Left lobe of liver (tissue), 2 donors: ENCODE measurements at regions not wholly inside any gene's neighbourhood (a gene's known extent, or its start where the extent isn't known, plus 50 kb on each side); places are given as distances from the start of the nearest gene placed in this dataset.
"Not testable (repeated sequence)": the region's sequence is repeated elsewhere in the genome, so short reads cannot be mapped to it uniquely, and the experiment has no call there.

ENCODE experiments used
- ATAC-seq: fragments of 200-7000 bp; cut with Tn5 transposase; one replicate; pipeline ENCODE4 v1.9.1; 2020; ENCODE audit warnings: mild to moderate bottlenecking, moderate library complexity
- DNase-seq: peaks from one replicate; pipeline ENCODE4 v3.0.0-alpha.2; 2020; ENCODE audit warnings: low spot score
- donor health status: DM: no; HTN: no; CAD: no; lungs with moderate emphysema.
- donor health status: DM: no; HTN: yes; CAD: no.

DNA sequence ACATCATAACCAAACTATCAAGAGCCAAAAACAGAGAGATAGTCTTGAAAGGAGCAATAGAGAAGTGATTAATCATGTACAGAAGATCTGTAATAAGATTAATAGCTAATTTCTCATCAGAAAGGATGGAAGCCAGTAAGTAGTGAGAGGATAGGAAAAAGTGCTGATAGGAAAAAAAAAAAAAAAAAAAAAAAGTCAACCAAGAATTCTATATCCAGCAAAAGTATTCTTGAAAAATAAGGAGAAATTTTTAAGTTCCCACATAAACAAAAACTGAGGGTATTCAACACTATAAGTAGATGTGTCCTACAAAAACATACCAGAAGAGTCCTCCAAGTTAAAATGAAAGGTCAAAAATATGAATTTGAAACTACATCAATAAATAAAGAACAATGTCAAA, 218.7 kb upstream of the GPC6 start:
- ATAC-seq (no peak), DNase-seq (no peak)

DNA sequence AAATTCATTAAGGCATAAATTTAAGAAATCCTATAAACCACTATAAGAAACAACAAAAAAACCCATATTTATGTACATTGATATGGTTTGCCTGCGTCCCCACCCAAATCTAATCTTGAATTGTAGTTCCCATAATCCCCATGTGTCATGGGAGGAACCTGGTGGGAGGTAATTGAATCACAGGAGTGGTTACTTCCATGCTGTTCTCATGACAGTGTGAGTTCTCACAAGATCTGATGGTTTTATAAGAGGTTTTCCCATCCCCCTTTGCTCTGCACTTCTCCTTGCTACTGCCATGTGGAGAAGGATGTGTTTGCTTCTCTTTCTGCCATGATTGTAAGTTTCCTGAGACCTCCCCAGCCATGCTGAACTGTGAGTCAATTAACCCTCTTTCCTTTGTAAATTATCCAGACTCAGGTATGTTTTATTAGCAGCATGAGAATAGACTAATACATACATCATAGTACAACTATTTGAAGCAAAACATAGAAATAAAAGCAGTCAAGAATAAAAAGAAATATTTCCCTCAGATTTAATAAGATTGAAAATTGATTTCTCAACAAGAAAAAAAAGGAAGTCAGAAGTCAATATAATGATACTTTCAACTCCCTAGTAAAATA, 209.0 kb upstream of the GPC6 start:
- DNase-seq (no peak), ATAC-seq (no peak)

DNA sequence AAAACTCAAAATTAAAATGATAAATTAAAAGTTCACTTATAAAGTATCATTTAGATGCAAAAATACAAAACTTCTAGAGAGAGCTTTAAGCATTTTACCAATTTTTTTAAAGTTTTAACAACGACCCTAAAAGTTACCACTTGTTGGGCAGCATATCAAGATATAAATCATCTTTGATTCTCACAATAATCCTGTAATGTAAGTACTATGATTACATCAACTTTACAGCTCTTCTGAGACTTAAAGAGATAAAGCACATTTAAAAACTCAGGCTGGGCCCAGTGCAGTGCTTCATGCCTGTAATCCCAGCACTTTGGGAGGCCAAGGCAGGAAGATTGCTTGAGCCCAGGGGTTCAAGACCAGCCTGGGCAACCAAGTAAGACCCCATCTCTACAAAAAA, 202.7 kb upstream of the GPC6 start:
- no peak for DNase-seq
- no peak for ATAC-seq

DNA sequence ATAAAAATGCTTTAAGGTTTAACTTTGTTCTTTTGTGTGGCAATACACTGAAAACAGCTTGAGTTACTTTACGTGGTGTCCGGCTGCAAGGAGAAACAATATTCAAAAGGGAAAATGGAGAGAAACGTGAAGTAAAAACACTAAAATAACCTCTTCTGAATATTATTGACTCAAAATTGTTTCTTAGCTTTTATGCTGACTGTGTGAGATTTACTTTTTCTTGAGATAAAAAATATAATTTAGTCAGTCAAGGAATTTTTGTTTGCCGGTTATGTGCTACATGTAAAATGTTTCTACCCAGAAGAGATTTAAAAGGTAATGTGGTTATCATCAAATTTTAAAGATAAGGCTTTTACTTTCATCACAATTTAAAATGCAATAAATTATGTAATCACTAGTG, 200.6 kb upstream of the GPC6 start:
- DNase-seq = no peak
- no peak for ATAC-seq

DNA sequence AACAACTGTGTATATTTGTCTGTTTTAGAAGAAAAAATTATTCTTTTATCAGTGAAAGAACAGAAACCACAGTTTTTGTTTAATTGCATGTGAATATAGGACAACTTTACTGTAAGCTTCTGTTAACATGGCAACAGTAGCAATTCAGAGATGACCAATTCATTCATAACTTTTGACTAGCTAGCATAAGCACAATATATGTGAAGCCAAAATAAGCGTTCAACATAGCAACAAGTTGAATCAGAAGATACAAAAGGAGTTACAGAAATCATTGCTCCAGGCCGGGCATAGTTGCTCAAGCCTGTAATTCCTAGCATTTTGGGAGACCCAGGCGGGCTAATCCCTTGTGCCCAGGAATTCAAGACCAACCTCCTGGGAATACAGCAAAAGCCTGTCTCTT, 197.1 kb upstream of the GPC6 start:
- DNase-seq = no peak
- ATAC-seq = no peak

DNA sequence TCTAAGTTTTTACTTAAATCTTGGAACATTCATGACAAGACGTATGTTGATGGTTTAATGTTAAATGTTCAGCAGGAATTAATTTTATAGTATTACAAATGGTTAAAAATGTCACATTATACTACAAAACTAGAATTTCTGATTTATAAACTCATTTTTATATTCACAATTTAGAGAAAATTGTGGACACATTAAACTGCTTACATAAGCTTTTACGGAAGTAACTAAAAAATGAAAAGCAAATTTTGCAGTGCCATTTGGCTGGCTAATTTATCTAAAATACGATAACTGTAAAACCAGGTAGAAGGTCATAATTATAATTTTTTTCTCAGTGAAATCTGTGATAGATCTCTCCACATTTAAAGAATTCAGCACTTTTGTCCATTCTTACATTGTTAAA, 190.2 kb upstream of the GPC6 start:
- DNase-seq = no peak
- ATAC-seq = no peak

DNA sequence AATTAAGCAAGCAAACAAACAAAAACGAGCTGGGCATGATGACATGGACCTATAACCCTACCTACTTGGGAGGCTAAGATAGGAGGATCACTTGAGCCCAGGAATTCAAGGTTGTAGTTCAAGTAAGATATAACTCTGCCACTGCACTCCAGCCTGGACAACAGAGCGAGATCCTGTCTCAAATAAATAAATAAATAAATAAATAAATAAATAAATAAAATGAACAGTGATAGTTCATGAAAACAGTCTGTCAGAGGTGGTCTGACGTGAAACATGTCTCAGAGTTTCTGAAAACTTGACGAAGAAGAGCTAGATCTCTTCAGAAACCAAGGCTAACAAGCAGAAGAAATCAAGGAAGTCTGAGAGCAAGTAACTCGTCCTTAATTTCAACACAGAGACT, 188.8 kb upstream of the GPC6 start:
- ATAC-seq = no peak
- no peak for DNase-seq

DNA sequence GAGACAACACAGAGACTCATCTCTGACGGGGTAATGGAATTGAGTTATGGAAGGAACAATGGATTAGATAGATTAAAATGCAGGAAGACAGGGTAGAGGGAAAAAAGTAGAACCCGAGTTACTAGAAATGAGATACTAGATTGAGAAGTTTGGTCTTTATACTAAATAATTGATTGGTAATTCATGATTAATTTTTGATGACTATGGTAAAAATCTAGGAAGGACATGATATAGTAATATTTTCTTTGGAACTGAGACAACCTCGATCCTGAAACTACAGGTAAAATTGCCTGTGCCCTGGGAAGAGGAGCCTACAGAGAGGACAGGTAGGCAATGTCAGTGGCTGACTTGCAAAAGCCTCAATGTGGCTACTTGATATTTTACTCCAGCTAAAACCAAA, 188.4 kb upstream of the GPC6 start:
- no peak for DNase-seq
- ATAC-seq = no peak

DNA sequence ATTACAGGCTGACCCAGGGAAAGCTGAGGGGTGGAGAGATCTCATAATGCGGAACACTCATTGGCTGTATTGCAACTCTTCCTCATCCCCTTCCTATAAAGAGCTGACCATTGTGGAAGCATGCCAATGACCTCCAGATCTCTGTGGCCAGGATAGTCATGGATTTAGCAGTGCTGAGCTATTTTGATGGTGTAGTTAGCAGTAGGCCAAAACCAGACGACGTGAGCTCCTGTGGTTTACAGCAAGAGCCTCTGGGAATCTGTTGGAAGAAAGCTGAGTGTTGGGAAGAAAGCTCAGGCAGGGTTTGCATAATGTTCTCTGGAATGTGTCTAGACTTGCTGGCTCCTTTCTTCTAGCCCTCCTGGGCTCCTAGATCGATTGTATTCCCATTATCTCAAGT, 187.5 kb upstream of the GPC6 start:
- no peak for DNase-seq
- no peak for ATAC-seq

DNA sequence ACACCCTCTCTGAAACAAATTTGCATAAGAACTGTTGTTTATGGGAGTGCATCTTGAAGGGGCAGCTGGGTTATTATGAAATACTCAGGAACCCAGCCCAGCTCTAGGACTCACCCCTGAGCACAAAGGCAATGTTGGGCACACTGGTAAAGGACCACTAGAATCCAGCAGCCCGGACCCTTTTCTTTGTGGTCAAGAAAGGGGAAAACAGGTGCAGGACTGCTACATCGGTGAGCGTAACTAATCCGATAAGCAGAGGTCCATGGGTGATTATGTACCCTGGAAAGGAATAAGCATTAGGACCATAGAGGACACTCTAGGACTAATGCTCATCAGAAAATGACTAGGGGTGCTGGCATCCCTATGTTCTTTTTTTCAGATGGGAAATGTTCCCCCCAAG, 185.0 kb upstream of the GPC6 start:
- not testable (repeated sequence) for ATAC-seq, DNase-seq

DNA sequence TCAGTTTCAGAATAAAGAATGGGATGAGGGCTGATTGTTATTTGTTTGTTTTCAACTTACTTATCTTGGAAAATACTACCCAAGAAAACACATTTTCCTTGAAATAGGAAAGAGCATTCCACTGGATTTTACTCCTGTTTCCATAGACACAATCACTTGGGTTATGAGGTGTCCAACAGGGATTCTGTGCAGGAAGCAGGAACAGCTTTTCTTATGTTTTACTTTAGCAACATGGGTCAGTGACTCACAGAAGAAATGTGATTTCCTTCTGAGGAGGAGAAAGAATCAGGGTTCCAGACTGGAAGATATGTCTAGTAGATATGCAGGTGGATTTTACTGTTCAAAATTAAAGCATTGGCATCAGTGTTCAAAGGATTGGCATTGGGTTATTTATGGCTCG, 180.8 kb upstream of the GPC6 start:
- DNase-seq (no peak), ATAC-seq (no peak)

DNA sequence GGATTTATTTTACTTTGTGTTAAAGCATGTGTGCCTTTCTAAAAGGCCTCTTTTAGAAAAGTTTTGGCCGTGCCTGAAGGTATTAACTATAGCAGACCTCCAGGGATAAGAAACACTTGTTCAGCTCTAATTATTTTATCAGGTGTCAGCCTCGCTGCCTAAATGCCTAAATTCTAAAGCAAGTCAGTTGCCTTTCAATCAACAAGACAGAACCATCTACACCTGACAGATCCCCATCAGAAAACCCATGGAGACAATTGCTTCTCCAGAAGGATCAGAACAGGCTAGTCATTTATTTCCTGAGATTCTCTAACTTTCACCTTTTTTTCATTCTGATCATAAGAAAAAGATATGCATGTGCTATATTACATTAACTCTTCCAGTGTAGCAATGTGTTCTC, 171.4 kb upstream of the GPC6 start:
- DNase-seq (no peak), ATAC-seq (no peak)

DNA sequence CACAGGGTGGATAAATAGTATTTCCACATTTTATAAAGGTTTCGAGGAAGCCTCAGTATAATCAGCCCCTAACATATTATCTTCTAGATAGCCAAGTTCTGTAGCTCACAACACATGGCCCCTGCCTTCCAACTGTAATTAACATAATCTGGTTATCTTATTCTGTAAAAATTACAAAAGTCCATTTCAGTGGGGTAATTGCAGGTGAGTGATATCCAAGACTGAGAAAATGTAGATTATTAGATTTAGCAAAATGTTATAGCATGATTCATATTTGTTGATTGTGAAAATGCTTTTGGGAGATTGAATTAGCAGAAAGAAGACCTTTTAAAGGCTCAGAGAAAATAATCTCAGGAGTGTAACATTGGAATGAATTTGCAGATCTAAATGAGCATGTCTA, 168.3 kb upstream of the GPC6 start:
- DNase-seq = no peak
- no peak for ATAC-seq

DNA sequence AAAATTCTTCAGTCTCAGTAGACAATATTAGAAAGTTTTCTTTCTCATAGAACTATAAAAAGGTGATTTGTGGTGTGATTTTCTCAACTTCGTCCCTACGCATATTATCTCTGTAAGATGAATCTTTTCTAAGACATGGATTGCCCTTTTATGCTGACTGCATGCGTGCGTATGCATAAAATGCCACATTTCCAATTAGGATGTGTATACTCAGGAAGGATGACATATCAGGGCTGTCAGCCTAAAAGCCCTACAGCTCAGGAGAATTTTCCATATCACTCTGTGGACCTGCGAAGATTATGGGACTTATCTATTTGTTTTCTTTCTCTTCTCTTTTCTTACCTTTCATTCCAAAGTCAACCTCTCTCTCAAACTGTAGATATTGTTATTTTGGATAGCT, 166.5 kb upstream of the GPC6 start:
- DNase-seq = no peak
- ATAC-seq = no peak

DNA sequence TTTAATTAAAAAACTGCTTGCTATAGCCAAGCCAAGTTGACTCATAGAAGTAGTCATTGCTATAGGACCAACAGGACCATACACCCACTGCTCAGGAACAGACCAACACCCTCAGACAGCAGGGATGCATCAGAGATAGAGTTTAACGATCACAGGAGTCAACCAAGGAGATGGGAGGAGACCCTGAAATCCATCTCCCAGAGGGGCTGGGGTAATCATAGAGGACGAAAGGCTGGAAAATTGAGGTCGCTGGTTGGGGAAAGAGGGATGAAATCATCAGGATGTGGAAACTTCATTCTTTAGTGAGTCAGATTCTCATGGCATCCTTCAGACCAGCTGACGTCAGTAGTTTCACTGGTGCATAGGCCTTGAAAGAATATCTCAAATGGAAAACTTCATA, 160.4 kb upstream of the GPC6 start:
- ATAC-seq (no peak), DNase-seq (no peak)

DNA sequence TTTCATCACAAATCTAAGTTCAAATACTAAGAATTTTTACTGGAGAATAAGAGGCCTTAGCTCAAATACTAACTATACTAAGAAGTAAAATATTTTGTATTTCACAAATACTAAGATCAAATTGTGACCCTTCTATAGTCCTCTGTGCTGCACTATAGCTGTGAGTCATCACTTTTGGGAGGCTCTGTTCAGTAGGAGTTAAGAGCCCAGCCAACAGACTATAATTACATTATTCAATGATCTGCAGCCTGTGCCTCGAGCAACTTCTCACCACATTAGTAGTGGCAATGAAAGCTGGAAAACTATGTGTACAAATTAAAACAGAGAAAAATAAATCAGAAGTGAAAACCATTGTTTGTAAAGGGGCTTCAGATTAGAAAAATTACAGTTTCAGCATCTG, 147.3 kb upstream of the GPC6 start:
- DNase-seq (no peak), ATAC-seq (no peak)

DNA sequence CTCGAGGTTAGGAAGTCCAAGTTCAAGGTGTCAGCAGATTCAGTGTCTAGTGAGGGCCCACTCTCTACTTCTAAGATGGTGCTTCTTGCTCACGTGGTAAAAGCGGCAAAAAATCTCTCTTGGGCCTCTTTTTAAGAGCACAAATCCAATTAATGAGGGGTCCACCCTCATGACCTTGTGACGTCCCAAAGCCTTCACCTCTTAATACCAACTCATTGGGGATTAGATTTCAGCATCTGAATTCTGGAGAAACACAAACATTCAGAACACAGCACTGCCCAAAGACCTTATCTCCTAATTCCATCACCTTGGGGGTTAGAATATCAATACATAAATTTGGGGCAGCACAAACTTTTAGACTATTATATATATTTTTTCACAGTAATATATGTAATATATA, 146.4 kb upstream of the GPC6 start:
- ATAC-seq (no peak), DNase-seq (no peak)

DNA sequence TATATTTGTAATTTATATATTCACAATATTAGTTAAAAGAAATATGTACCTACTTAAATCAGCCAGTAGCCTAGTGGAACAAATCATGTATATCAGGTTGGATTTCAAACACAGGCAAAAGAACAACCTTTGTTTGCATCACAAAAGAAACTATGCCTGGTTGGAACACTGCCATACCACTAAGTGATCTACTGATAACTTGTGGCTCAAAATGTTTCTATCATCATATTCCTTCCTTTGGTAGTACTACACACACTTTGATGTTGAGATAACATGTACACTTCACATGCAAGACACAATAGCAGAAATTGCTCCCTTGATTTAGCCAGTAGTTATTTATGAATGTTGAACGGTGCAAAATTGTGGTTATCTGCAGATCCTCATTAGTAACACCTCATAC, 146.0 kb upstream of the GPC6 start:
- DNase-seq = no peak
- no peak for ATAC-seq

DNA sequence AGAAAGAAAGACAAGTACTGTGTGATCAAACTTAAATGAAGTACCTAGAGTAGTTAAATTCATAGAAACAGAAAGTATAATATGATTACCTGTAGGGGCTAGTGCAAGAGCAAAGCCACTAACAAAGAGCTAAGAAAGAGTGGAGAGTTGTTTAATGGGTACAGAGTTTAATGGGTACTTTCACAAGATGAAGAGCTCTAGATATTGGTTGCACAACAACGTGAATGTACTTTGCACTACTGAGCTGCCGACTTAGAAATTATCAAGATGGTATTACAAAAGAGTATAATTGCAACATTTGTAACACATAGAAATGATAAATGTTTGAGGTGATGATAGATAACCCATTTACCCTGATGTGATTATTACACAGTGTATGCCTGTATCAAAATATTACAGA, 140.3 kb upstream of the GPC6 start:
- DNase-seq = no peak
- ATAC-seq = peak; percentile 75

DNA sequence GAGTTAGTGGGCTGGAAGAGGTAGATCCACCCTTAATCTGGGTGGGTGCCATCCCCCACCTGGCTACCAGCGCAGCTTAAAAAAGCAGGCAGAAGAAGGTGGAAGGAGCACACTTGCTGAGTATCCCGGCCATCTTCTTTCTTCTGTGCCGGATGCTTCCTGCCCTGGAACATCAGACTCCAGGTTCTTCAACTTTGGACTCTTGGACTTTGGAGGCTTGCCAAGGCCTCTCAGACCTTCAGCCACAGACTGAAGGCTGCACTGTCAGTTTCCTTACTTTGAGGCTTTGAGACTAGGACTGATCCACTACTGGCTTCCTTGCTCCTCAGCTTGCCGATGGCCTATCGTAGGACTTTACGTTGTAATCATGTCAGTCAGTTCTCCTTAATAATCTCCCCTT, 127.6 kb upstream of the GPC6 start:
- peak; percentile 29 for ATAC-seq
- DNase-seq = no peak

DNA sequence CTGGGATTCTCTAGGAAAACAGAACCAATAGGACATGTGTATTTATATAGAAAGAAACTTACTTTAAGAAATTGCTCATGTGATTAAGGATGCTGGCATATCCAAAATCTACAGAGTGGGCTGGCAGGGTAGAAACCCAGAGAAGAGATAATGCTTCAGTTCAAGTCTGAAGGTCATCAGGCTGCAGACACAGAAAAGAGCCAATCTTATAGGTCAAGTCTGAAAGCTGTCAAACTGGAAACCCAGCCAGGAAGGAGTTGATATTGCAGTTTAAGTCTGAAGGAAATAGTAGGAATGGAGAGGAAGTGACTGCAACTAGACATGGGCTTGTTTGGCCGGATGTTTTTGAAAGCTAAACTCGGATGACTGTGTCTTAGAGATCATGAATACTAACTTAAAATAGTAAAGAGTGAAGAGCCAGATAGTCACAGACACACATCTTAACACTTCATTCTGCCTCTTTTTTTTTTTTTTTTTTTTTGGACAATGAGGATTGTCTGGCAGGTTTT, 125.3 kb upstream of the GPC6 start:
- DNase-seq = no peak
- ATAC-seq = no peak

DNA sequence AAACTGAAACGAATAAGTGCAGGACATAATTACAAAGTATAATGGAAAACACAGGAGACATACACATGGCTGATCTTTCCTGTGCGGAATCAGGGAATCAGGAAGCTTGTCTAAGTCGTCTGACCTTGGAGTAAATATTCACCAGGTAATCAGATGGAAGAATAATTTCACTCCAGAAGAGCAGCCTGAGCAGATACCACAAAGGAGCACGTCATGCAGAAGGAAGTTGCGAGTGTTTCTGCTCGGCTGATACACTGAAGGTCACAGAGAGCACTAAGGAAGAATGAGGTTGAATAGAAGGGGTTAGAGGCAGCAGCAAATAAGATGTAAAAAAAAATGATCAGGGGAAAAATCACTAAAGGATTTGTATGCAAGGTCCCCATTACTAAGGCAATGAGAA, 122.3 kb upstream of the GPC6 start:
- no peak for ATAC-seq
- no peak for DNase-seq

DNA sequence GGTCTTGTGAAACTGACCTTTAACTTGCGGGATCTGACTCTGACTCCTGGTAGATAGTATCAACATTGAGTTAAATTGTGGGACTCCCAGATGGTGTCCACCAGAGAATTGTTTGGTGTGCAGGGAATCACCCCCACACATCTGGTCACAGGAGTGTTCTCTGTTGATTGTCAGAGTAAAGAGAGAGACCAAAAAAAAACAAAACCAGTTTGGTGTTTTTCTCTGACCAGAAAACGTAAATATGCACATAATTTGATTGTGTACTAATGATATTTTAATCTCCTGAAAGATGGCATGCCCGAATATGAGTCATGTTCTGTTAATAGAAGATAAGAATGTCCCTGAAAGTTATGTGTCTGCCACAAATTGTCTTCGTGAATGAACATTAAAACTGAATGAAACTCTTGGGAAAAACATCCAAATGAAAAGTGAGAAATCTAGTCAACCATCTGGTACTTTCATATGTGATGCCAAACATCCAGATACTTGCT, 118.5 kb upstream of the GPC6 start:
- DNase-seq (no peak), ATAC-seq (no peak)

DNA sequence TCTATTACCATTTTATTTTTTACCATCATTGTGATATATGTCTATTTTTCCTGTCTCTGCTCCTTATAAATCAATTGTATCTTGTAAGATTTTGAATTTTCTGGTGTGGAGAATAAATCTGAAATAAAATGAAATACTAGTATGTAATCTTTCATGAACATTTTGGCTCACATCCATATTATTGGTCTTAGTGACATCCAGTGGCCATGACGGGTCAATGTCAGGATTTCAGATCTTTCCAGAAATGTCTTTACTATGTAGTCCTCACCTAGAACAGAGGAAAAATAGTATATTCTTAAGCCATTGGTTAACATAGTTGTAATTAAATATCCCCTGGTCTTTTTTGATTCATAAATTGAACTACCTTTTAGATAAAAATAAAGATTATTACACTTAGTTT, 109.8 kb upstream of the GPC6 start:
- peak; percentile 53 for ATAC-seq
- DNase-seq = no peak
